Common myeloid progenitor, CD34-positive (primary cell): ENCODE measurements at regions not wholly inside any gene's neighbourhood (a gene's known extent, or its start where the extent isn't known, plus 50 kb on each side); places are given as distances from the start of the nearest gene placed in this dataset.

Experiments
- CTCF ChIA-PET: fragments of 350-600 bp; sonication (Branson Sonifier 250); formaldehyde crosslinking; loops from one replicate; lab custom pipeline; 2021; ENCODE audit warnings: antibody characterized with exemption; lab: Charles Lee
- POLR2A ChIA-PET: fragments of 350-600 bp; sonication (Branson Sonifier 250); formaldehyde crosslinking; loops from one replicate; lab custom pipeline; 2021; ENCODE audit warnings: antibody characterized with exemption; lab: Charles Lee
- DNase-seq, 3 donors: peaks; one replicate each; pipeline versions ENCODE4 v3.0.0 to v3.0.0-alpha.2; 2013
- H3K27ac ChIP-seq, 2 experiments: 1 replicate in 1 of 2; 2 replicates in 1 of 2; pipeline ENCODE4 v1.7.0; 2013; ENCODE audit warnings: inconsistent platforms in 2 of 2, low read length in 2 of 2, mild to moderate bottlenecking in 2 of 2, low read depth in 1 of 2, moderate library complexity in 1 of 2; ENCODE audit not compliant: severe bottlenecking in 2 of 2, insufficient read depth in 1 of 2, poor library complexity in 1 of 2
- H3K27me3 ChIP-seq, 5 experiments: replicated peaks in 2 of 5; 1 replicate in 3 of 5; 2 replicates in 2 of 5; pipeline versions ENCODE4 v1.6.1 to v1.7.0; 2013; ENCODE audit warnings: low read length in 4 of 5, mild to moderate bottlenecking in 2 of 5, moderate library complexity in 2 of 5, inconsistent platforms in 1 of 5; ENCODE audit not compliant: insufficient read depth in 5 of 5, control insufficient read depth in 4 of 5
- H3K36me3 ChIP-seq, 4 experiments: 1 replicate in 2 of 4; 2 replicates in 2 of 4; pipeline versions ENCODE4 v1.6.1 to v1.7.0; 2013; ENCODE audit warnings: low read length in 3 of 4, control low read depth in 1 of 4, mild to moderate bottlenecking in 1 of 4; ENCODE audit not compliant: control insufficient read depth in 4 of 4, insufficient read depth in 4 of 4
- H3K4me1 ChIP-seq, 4 experiments: 1 replicate in 3 of 4; 2 replicates in 1 of 4; pipeline versions ENCODE4 v1.6.1 to v1.7.1; 2013; ENCODE audit warnings: low read length in 3 of 4, mild to moderate bottlenecking in 3 of 4, control low read depth in 1 of 4, inconsistent platforms in 1 of 4, moderate library complexity in 1 of 4; ENCODE audit not compliant: control insufficient read depth in 4 of 4, insufficient read depth in 4 of 4; ENCODE audit errors: control extremely low read depth in 1 of 4
- H3K4me3 ChIP-seq, 7 experiments: 1 replicate in 4 of 7; 2 replicates in 3 of 7; pipeline versions ENCODE4 v1.5.1 to v1.7.0; 2013; ENCODE audit warnings: mild to moderate bottlenecking in 7 of 7, low read length in 6 of 7, moderate library complexity in 6 of 7, inconsistent platforms in 2 of 7, low read depth in 2 of 7, control low read depth in 1 of 7; ENCODE audit not compliant: insufficient read depth in 4 of 7, control insufficient read depth in 1 of 7; ENCODE audit errors: extremely low read depth in 1 of 7
- H3K9me3 ChIP-seq, 5 experiments: 1 replicate in 4 of 5; 2 replicates in 1 of 5; pipeline versions ENCODE4 v1.6.1 to v1.7.1; 2013; ENCODE audit warnings: low read length in 4 of 5, mild to moderate bottlenecking in 2 of 5, inconsistent platforms in 1 of 5, low read depth in 1 of 5, moderate library complexity in 1 of 5; ENCODE audit not compliant: control insufficient read depth in 4 of 5, insufficient read depth in 2 of 5; ENCODE audit errors: control extremely low read depth in 1 of 5
- WGBS: methylation state at CpG from one replicate; pipeline ENCODE4 v1.1.5; 2013; ENCODE audit not compliant: insufficient coverage; 5-methylcytosine and 5-hydroxymethylcytosine counted together

GRCh38 chr22:48968201-48968959, 859.3 kb downstream of the BRD1 start:
- WGBS = 45% methylated on average over 9 of the region's 11 CpGs
- DNase-seq = peak in 1 of 3 donors; percentile 5
- H3K9me3 ChIP-seq = no peaks in the 10 kb centered on the region
- no peak overlapping the region for H3K4me3 ChIP-seq
- H3K27ac ChIP-seq = no peak overlapping the region
- peaks cover 0 to 2% (median 0%) of the 10 kb centered on the region in 5 experiments for H3K27me3 ChIP-seq
- ChIA-PET POLR2A (no interaction called here), CTCF (interaction anchor here (1.9 kb wide), 1 partner anchor 11 kb away, joined by 5 read pairs; no protein-coding TSS in a partner anchor)
- H3K4me1 ChIP-seq = no peaks in the 10 kb centered on the region
- H3K36me3 ChIP-seq = no peaks in the 10 kb centered on the region

- H3K9me3 ChIP-seq = peaks cover 0 to 6% (median 0%) of the 10 kb centered on the region in 5 experiments
- peaks cover 0 to 13% (median 2%) of the 10 kb centered on the region in 5 experiments for H3K27me3 ChIP-seq
- no CpG with 5 or more reads among the region's 1 CpG for WGBS
- H3K27ac ChIP-seq = no peak overlapping the region
- ChIA-PET CTCF (no interaction called here), POLR2A (no interaction called here)
- DNase-seq = no peak
- H3K4me3 ChIP-seq = no peak overlapping the region
- no peaks in the 10 kb centered on the region for H3K4me1 ChIP-seq
- H3K36me3 ChIP-seq = no peaks in the 10 kb centered on the region
Measured at GRCh38 chr22:48963405-48963804, 864.3 kb downstream of the BRD1 start.

- DNase-seq = no peak
- peaks cover 0 to 13% (median 0%) of the 10 kb centered on the region in 5 experiments for H3K27me3 ChIP-seq
- POLR2A ChIA-PET = no interaction called here
- no peaks in the 10 kb centered on the region for H3K36me3 ChIP-seq
- H3K9me3 ChIP-seq = peaks cover 0 to 6% (median 0%) of the 10 kb centered on the region in 5 experiments
- CTCF ChIA-PET = no interaction called here
- no CpG with 5 or more reads among the region's 2 CpGs for WGBS
- no peak overlapping the region for H3K4me3 ChIP-seq
- no peak overlapping the region for H3K27ac ChIP-seq
- H3K4me1 ChIP-seq = no peaks in the 10 kb centered on the region
Measured at GRCh38 chr22:48961705-48962104, 866.0 kb downstream of the BRD1 start.

GRCh38 chr22:48960980-48961660, 866.6 kb downstream of the BRD1 start:
- Histone ChIP-seq H3K4me1 (no peaks in the 10 kb centered on the region), H3K9me3 (peaks cover 0 to 6% (median 0%) of the 10 kb centered on the region in 5 experiments), H3K36me3 (no peaks in the 10 kb centered on the region), H3K4me3 (no peak overlapping the region), H3K27ac (no peak overlapping the region), H3K27me3 (peaks cover 0 to 13% (median 0%) of the 10 kb centered on the region in 5 experiments)
- no peak for DNase-seq
- ChIA-PET CTCF (no interaction called here), POLR2A (no interaction called here)
- 57% methylated on average over 7 of the region's 9 CpGs for WGBS

GRCh38 chr22:48960576-48960975, 867.1 kb downstream of the BRD1 start:
- no peak for DNase-seq
- CTCF ChIA-PET = no interaction called here
- Histone ChIP-seq H3K27me3 (peaks cover 0 to 13% (median 0%) of the 10 kb centered on the region in 5 experiments), H3K27ac (no peak overlapping the region), H3K9me3 (peaks cover 0 to 6% (median 0%) of the 10 kb centered on the region in 5 experiments), H3K36me3 (no peaks in the 10 kb centered on the region), H3K4me1 (no peaks in the 10 kb centered on the region), H3K4me3 (no peak overlapping the region)
- 58% methylated on average over 13 of the region's 13 CpGs for WGBS
- POLR2A ChIA-PET = no interaction called here

GRCh38 chr22:48959496-48959895, 868.2 kb downstream of the BRD1 start:
- no peaks in the 10 kb centered on the region for H3K36me3 ChIP-seq
- ChIA-PET CTCF (no interaction called here), POLR2A (no interaction called here)
- H3K4me3 ChIP-seq = no peak overlapping the region
- peaks cover 0 to 13% (median 0%) of the 10 kb centered on the region in 5 experiments for H3K27me3 ChIP-seq
- 79% methylated on average over 5 of the region's 8 CpGs for WGBS
- H3K27ac ChIP-seq = no peak overlapping the region
- H3K4me1 ChIP-seq = no peaks in the 10 kb centered on the region
- DNase-seq = no peak
- peaks cover 0 to 6% (median 0%) of the 10 kb centered on the region in 5 experiments for H3K9me3 ChIP-seq

GRCh38 chr22:48957987-48958321, 869.7 kb downstream of the BRD1 start:
- Histone ChIP-seq H3K4me3 (no peak overlapping the region), H3K9me3 (peaks cover 0 to 6% (median 0%) of the 10 kb centered on the region in 5 experiments), H3K27ac (no peak overlapping the region), H3K36me3 (no peaks in the 10 kb centered on the region), H3K4me1 (no peaks in the 10 kb centered on the region), H3K27me3 (peaks cover 0 to 12% (median 2%) of the 10 kb centered on the region in 5 experiments)
- ChIA-PET CTCF (no interaction called here), POLR2A (no interaction called here)
- no peak for DNase-seq
- 100% methylated on average over 2 of the region's 5 CpGs for WGBS
